WTC11 (cell line): ENCODE measurements at regions not wholly inside any gene's neighbourhood (a gene's known extent, or its start where the extent isn't known, plus 50 kb on each side); places are given as distances from the start of the nearest gene placed in this dataset.

ENCODE experiments used
- ATAC-seq: fragments of 200-7000 bp; cut with Tn5 transposase; 2 replicates; pipeline ENCODE4 v1.10.0; 2021; ENCODE audit warnings: mild to moderate bottlenecking, moderate library complexity
- CTCF ChIA-PET: fragments of 300-600 bp; sonication (Branson Sonifier 250); formaldehyde crosslinking; loops from one replicate; lab custom pipeline; 2021; ENCODE audit warnings: antibody characterized with exemption; lab: Charles Lee
- POLR2A ChIA-PET: fragments of 350-600 bp; sonication (Branson Sonifier 250); formaldehyde crosslinking; loops from one replicate; lab custom pipeline; 2021; ENCODE audit warnings: antibody characterized with exemption; lab: Charles Lee
- DNase-seq: peaks from one replicate; pipeline ENCODE4 v3.0.0; 2021; ENCODE audit warnings: low spot score
- H3K27ac Mint-ChIP-seq: 2 replicates; pipeline ENCODE4 v1.8.0; 2021; ENCODE audit warnings: mixed read lengths
- H3K27me3 Mint-ChIP-seq: 2 replicates; pipeline ENCODE4 v1.8.0; 2021; ENCODE audit warnings: low read depth, mild to moderate bottlenecking, moderate library complexity, mixed read lengths
- H3K36me3 Mint-ChIP-seq: 2 replicates; pipeline ENCODE4 v1.8.0; 2021; ENCODE audit warnings: mixed read lengths
- H3K4me1 Mint-ChIP-seq: 2 replicates; pipeline ENCODE4 v1.8.0; 2022; ENCODE audit warnings: mixed read lengths
- H3K4me3 Mint-ChIP-seq: 2 replicates; pipeline ENCODE4 v1.8.0; 2021; ENCODE audit warnings: mild to moderate bottlenecking, moderate library complexity, mixed read lengths
- H3K9me3 Mint-ChIP-seq: 2 replicates; pipeline ENCODE4 v1.8.0; 2021; ENCODE audit warnings: mixed read lengths
- ELF4 ChIP-seq: sonication (generic); formaldehyde crosslinking; IDR thresholded peaks from 2 replicates; pipeline ENCODE4 v1.8.1; 2022; ENCODE audit warnings: low read depth, mild to moderate bottlenecking, moderate library complexity, missing genetic modification reagents
- EMX1 ChIP-seq: fragments of 250-450 bp; sonication (Bioruptor Pico); IDR thresholded peaks from 2 replicates; pipeline ENCODE4 v1.8.0; 2021; ENCODE audit warnings: mild to moderate bottlenecking
- ETV6 ChIP-seq: sonication (generic); formaldehyde crosslinking; IDR thresholded peaks from 2 replicates; pipeline ENCODE4 v1.8.1; 2022; ENCODE audit warnings: mild to moderate bottlenecking, missing genetic modification reagents
- FOXJ3 ChIP-seq: sonication (generic); formaldehyde crosslinking; IDR thresholded peaks from 2 replicates; pipeline ENCODE4 v1.9.0; 2021; ENCODE audit warnings: missing genetic modification reagents, mild to moderate bottlenecking, borderline replicate concordance
- GABPB1 ChIP-seq: sonication (generic); formaldehyde crosslinking; IDR thresholded peaks from 2 replicates; pipeline ENCODE4 v1.8.1; 2023; ENCODE audit warnings: mild to moderate bottlenecking, missing genetic modification reagents
- GRHL2 ChIP-seq: fragments of 250-450 bp; sonication (Bioruptor Pico); IDR thresholded peaks from 2 replicates; pipeline ENCODE4 v1.8.0; 2022; ENCODE audit warnings: mild to moderate bottlenecking, moderate library complexity; ENCODE audit not compliant: insufficient replicate concordance, severe bottlenecking
- GTF2I ChIP-seq: fragments of 250-450 bp; sonication (Bioruptor Pico); conservative IDR thresholded peaks from 2 replicates; pipeline ENCODE4 v1.4.0; 2021; ENCODE audit warnings: mild to moderate bottlenecking
- HMGA2 ChIP-seq: fragments of 250-450 bp; sonication (Bioruptor Pico); IDR thresholded peaks from 2 replicates; pipeline ENCODE4 v1.4.0; 2021; ENCODE audit warnings: mild to moderate bottlenecking, moderate library complexity
- JAZF1 ChIP-seq: fragments of 250-450 bp; sonication (Bioruptor Pico); IDR thresholded peaks from 2 replicates; pipeline ENCODE4 v1.9.0; 2021; ENCODE audit warnings: moderate library complexity, mild to moderate bottlenecking, inconsistent platforms
- MXD4 ChIP-seq: fragments of 250-450 bp; sonication (Bioruptor Pico); IDR thresholded peaks from 2 replicates; pipeline ENCODE4 v1.8.0; 2021; ENCODE audit warnings: mild to moderate bottlenecking, moderate library complexity, borderline replicate concordance
- NR2C2 ChIP-seq: sonication (generic); formaldehyde crosslinking; IDR thresholded peaks from 2 replicates; pipeline ENCODE4 v1.8.0; 2022; ENCODE audit warnings: mild to moderate bottlenecking, missing genetic modification reagents
- PRRX2 ChIP-seq: fragments of 250-450 bp; sonication (Bioruptor Pico); IDR thresholded peaks from 2 replicates; pipeline ENCODE4 v1.8.0; 2021; ENCODE audit warnings: mild to moderate bottlenecking
- RELA ChIP-seq: sonication (generic); formaldehyde crosslinking; IDR thresholded peaks from 2 replicates; pipeline ENCODE4 v1.8.1; 2022; ENCODE audit warnings: missing genetic modification reagents, mild to moderate bottlenecking, borderline replicate concordance
- SMAD4 ChIP-seq: sonication (generic); formaldehyde crosslinking; IDR thresholded peaks from 2 replicates; pipeline ENCODE4 v1.8.0; 2022; ENCODE audit warnings: mild to moderate bottlenecking, missing genetic modification reagents
- TP53 ChIP-seq: sonication (generic); formaldehyde crosslinking; IDR thresholded peaks from 2 replicates; pipeline ENCODE4 v1.8.1; 2023; ENCODE audit warnings: mild to moderate bottlenecking, missing genetic modification reagents
- ZNF121 ChIP-seq: sonication (generic); formaldehyde crosslinking; IDR thresholded peaks from 2 replicates; pipeline ENCODE4 v1.8.0; 2023; ENCODE audit warnings: missing genetic modification reagents
- ZNF138 ChIP-seq: sonication (generic); formaldehyde crosslinking; conservative IDR thresholded peaks from 2 replicates; pipeline ENCODE4 v1.8.1; 2022; ENCODE audit warnings: mild to moderate bottlenecking, moderate library complexity, missing genetic modification reagents
- ZNF416 ChIP-seq: fragments of 250-450 bp; sonication (Bioruptor Pico); IDR thresholded peaks from 2 replicates; pipeline ENCODE4 v1.9.0; 2021; ENCODE audit warnings: mild to moderate bottlenecking, inconsistent platforms
- TF ChIP-seq, protein P1 (sequence below): fragments of 200-600 bp; IDR thresholded peaks from 2 replicates; pipeline ENCODE4 v1.8.0; 2022; ENCODE audit warnings: antibody characterized with exemption
- TF ChIP-seq, protein P2 (sequence below): fragments of 250-450 bp; sonication (Bioruptor Pico); conservative IDR thresholded peaks from 2 replicates; pipeline ENCODE4 v1.9.0; 2021; ENCODE audit warnings: mild to moderate bottlenecking
- TF ChIP-seq, protein P3 (sequence below): sonication (generic); formaldehyde crosslinking; IDR thresholded peaks from 2 replicates; pipeline ENCODE4 v1.8.1; 2023; ENCODE audit warnings: mild to moderate bottlenecking, missing genetic modification reagents, moderate library complexity
- TF ChIP-seq, protein P4 (sequence below): fragments of 250-450 bp; sonication (Bioruptor Pico); IDR thresholded peaks from 2 replicates; pipeline ENCODE4 v1.9.0; 2021; ENCODE audit warnings: moderate library complexity, mild to moderate bottlenecking, inconsistent platforms, borderline replicate concordance
- TF ChIP-seq, protein P5 (sequence below): sonication (generic); formaldehyde crosslinking; IDR thresholded peaks from 2 replicates; pipeline ENCODE4 v1.8.0; 2023; ENCODE audit warnings: missing genetic modification reagents
- TF ChIP-seq, protein P6 (sequence below): sonication (generic); formaldehyde crosslinking; IDR thresholded peaks from 2 replicates; pipeline ENCODE4 v1.8.0; 2022; ENCODE audit warnings: missing genetic modification reagents

DNA sequence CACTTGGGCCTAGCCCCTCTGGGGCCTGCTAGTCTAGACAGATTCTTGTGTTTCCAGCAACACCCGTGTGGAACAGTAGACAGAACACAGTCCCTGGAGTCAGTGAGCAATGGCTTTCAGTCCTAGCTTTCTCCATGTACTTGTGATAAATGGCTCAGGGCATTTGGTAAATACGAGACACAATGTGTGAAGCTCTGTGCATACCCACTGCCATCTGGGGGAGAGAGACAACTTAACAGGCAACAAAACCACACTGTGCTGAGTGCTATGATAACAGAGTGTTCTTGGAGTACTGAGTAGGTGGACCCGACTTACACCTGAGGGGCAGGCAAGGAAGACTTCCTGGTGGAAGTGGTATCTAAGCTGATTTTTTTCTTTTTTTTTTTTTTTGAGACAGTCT, 86.3 kb upstream of the TBX3 start (continued):
- no peak for TF ChIP-seq TP53 (CRISPR knock-in tag)
- no peak for TF ChIP-seq HMGA2 (CRISPR knock-in tag)
- TF ChIP-seq EMX1 (CRISPR knock-in tag) = no peak
- no peak for TF ChIP-seq ETV6 (CRISPR knock-in tag)

DNA sequence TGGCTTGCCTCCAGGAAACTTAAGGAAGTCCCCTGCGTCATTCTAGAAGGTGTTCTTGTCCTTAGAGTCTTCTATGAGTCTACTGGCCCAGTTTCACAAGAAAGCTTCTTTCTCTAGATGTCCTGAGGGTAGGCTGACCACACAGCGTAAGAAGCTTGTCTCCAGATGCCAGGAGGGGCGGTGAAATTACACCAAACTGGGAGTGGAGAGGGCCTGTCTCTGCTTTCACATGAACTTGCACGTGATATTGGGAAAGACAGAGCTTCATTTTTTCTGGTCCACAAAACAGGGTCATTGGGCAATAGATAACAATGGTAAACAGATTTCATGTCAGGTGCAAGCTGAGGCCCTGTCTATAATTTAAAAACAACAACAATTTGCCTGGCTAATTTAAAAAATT, 85.7 kb upstream of the TBX3 start:
- DNase-seq (no peak), ATAC-seq (no peak)
- TF ChIP-seq PRRX2 (no peak), ZNF138 (CRISPR knock-in tag) (no peak), MXD4 (CRISPR knock-in tag) (no peak), JAZF1 (CRISPR knock-in tag) (no peak), ELF4 (no peak), ETV6 (CRISPR knock-in tag) (no peak)
- TF ChIP-seq, protein P1, sequence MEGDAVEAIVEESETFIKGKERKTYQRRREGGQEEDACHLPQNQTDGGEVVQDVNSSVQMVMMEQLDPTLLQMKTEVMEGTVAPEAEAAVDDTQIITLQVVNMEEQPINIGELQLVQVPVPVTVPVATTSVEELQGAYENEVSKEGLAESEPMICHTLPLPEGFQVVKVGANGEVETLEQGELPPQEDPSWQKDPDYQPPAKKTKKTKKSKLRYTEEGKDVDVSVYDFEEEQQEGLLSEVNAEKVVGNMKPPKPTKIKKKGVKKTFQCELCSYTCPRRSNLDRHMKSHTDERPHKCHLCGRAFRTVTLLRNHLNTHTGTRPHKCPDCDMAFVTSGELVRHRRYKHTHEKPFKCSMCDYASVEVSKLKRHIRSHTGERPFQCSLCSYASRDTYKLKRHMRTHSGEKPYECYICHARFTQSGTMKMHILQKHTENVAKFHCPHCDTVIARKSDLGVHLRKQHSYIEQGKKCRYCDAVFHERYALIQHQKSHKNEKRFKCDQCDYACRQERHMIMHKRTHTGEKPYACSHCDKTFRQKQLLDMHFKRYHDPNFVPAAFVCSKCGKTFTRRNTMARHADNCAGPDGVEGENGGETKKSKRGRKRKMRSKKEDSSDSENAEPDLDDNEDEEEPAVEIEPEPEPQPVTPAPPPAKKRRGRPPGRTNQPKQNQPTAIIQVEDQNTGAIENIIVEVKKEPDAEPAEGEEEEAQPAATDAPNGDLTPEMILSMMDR = no peak
- TF ChIP-seq, protein P2, sequence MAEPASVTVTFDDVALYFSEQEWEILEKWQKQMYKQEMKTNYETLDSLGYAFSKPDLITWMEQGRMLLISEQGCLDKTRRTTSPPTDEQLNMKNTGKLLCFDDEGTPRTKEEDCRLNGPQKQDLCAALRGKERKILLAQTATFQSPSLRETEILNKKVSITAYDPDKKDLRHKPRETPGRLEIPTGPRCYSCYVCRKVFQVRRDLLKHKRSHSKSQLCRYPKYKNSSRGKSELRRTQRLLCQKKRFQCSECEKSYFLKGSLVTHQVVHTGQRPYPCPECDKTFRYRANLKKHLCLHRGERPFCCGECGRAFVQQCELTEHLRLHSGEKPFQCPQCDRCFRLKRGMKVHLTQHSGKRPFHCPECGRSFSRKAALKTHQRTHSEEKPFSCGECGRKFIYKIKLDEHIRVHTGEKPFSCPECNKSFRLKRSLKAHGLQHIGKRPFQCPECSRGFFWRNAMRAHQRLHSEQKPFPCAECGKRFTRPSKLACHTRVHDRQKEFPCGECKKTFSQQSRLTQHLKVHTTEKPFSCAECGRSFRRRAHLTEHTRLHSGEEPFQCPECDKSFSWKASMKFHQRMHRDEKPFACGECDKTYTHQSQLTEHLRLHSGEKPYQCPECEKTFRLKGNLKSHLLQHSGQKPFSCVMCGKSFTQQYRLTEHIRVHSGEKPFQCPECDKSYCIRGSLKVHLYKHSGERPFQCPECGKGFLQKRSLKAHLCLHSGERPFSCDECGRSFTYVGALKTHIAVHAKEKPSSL (CRISPR knock-in tag) = no peak
- Mint-ChIP-seq H3K4me1 (peaks cover under 1% of the 10 kb centered on the region; the same call in 1 of the 2 replicates), H3K27ac (no peak overlapping the region), H3K9me3 (peaks cover 1% of the 10 kb centered on the region), H3K27me3 (no peaks in the 10 kb centered on the region; the same call in 1 of the 2 replicates), H3K36me3 (0 out of 2 replicates have a peak, but pooled peaks cover under 1% of the 10 kb centered on the region), H3K4me3 (no peak overlapping the region)
- ChIA-PET CTCF (no interaction called here), POLR2A (no interaction called here)

DNA sequence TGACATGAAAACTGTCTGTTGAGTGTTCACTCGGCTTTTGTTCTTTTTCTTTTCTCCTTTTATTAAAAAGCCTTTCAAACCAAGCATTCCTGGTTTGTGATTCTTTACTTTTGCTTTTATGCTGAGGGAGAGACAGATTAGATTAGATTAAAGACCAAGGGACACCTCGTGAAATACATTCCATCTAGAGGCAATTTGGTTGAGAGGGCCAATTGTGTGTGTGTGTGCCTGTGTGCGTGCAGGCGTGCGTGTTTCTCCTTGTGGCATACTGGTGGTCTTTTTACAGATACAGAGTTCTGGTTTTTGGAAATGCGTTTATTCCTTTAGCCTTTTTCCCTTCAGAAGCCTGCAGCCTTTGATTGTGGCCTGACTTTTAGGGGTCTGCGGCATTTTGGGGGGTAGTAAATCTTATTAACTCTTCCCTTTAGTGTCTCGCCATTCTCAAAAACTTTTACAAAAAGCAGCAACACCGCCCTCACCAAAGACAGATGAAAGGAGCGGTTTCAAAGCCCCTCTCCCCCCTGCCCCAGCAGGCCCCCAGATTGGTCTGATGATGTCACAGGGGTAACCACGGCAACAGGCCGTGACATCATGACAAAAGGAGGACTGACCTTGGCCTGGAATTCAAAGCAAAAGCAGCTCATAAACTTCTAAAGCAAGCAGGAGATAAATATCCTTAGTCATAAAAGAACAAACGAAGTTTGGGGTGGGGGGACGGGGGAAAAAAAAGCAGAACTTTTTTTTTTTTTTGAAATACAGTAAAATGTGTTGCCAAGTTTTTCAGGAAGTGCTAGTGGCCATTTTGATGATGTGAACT, 84.1 kb upstream of the TBX3 start:
- Mint-ChIP-seq H3K27me3 (no peaks in the 10 kb centered on the region; the same call in 1 of the 2 replicates), H3K36me3 (no peaks in the 10 kb centered on the region), H3K4me1 (peaks cover 3% of the 10 kb centered on the region; the same call in 1 of the 2 replicates), H3K4me3 (no peak overlapping the region), H3K9me3 (no peaks in the 10 kb centered on the region), H3K27ac (no peak overlapping the region)
- ATAC-seq (no peak), DNase-seq (peak; percentile 30)
- ChIA-PET CTCF (interaction anchor here (0.6 kb wide), 1 partner anchor 787 kb away, joined by 7 read pairs; no protein-coding TSS in a partner anchor), POLR2A (interaction anchor here (0.7 kb wide), 1 partner anchor 99 kb away, joined by 4 read pairs; no protein-coding TSS in a partner anchor)
- TF ChIP-seq TP53 (CRISPR knock-in tag) (no peak), GABPB1 (no peak), NR2C2 (CRISPR knock-in tag) (no peak), JAZF1 (CRISPR knock-in tag) (no peak), ZNF416 (no peak), FOXJ3 (no peak), ZNF121 (CRISPR knock-in tag) (no peak), ELF4 (no peak), SMAD4 (CRISPR knock-in tag) (no peak), GTF2I (CRISPR knock-in tag) (no peak), RELA (no peak), GRHL2 (CRISPR knock-in tag) (no peak)
- TF ChIP-seq, protein P3, sequence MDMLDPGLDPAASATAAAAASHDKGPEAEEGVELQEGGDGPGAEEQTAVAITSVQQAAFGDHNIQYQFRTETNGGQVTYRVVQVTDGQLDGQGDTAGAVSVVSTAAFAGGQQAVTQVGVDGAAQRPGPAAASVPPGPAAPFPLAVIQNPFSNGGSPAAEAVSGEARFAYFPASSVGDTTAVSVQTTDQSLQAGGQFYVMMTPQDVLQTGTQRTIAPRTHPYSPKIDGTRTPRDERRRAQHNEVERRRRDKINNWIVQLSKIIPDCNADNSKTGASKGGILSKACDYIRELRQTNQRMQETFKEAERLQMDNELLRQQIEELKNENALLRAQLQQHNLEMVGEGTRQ (CRISPR knock-in tag) = no peak
- TF ChIP-seq, protein P4, sequence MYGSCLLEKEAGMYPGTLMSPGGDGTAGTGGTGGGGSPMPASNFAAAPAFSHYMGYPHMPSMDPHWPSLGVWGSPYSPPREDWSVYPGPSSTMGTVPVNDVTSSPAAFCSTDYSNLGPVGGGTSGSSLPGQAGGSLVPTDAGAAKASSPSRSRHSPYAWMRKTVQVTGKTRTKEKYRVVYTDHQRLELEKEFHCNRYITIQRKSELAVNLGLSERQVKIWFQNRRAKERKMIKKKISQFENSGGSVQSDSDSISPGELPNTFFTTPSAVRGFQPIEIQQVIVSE = no peak
- TF ChIP-seq, protein P5, sequence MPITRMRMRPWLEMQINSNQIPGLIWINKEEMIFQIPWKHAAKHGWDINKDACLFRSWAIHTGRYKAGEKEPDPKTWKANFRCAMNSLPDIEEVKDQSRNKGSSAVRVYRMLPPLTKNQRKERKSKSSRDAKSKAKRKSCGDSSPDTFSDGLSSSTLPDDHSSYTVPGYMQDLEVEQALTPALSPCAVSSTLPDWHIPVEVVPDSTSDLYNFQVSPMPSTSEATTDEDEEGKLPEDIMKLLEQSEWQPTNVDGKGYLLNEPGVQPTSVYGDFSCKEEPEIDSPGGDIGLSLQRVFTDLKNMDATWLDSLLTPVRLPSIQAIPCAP (CRISPR knock-in tag) = no peak
- TF ChIP-seq, protein P6, sequence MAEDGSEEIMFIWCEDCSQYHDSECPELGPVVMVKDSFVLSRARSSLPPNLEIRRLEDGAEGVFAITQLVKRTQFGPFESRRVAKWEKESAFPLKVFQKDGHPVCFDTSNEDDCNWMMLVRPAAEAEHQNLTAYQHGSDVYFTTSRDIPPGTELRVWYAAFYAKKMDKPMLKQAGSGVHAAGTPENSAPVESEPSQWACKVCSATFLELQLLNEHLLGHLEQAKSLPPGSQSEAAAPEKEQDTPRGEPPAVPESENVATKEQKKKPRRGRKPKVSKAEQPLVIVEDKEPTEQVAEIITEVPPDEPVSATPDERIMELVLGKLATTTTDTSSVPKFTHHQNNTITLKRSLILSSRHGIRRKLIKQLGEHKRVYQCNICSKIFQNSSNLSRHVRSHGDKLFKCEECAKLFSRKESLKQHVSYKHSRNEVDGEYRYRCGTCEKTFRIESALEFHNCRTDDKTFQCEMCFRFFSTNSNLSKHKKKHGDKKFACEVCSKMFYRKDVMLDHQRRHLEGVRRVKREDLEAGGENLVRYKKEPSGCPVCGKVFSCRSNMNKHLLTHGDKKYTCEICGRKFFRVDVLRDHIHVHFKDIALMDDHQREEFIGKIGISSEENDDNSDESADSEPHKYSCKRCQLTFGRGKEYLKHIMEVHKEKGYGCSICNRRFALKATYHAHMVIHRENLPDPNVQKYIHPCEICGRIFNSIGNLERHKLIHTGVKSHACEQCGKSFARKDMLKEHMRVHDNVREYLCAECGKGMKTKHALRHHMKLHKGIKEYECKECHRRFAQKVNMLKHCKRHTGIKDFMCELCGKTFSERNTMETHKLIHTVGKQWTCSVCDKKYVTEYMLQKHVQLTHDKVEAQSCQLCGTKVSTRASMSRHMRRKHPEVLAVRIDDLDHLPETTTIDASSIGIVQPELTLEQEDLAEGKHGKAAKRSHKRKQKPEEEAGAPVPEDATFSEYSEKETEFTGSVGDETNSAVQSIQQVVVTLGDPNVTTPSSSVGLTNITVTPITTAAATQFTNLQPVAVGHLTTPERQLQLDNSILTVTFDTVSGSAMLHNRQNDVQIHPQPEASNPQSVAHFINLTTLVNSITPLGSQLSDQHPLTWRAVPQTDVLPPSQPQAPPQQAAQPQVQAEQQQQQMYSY (CRISPR knock-in tag) = no peak
